ENCODE measurements at regions not wholly inside any gene's neighbourhood (a gene's known extent, or its start where the extent isn't known, plus 50 kb on each side); places are given as distances from the start of the nearest gene placed in this dataset.

GRCh38 chr10:113411456-113411855 lies 141.4 kb upstream of the HABP2 start:
- DNase-seq, result no peak
- H3K27ac ChIP-seq, result no peak overlapping the region
- H3K4me3 ChIP-seq, result no peak overlapping the region
- intact Hi-C loops (cut with DNase I), result no loop called here
- H3K4me1 ChIP-seq, result no peaks in the 10 kb centered on the region
- H3K27me3 ChIP-seq, result no peaks in the 10 kb centered on the region
- H3K36me3 ChIP-seq, result no peaks in the 10 kb centered on the region
- no peak for TF ChIP-seq POLR2A (IDR thresholded peaks at IDR 0.05)
- no peak for TF ChIP-seq EP300 (IDR thresholded peaks at IDR 0.05)
- no peak for TF ChIP-seq POLR2AphosphoS5 (IDR thresholded peaks at IDR 0.05)
- no peak for TF ChIP-seq CTCF (IDR thresholded peaks at IDR 0.05)
- WGBS, 2 donors, result 40 to 44% methylated on average over 5 of the region's 5 CpGs
- peaks cover 0 to 2% (median 0%) of the 10 kb centered on the region in 4 donors for H3K9me3 ChIP-seq

DNA sequence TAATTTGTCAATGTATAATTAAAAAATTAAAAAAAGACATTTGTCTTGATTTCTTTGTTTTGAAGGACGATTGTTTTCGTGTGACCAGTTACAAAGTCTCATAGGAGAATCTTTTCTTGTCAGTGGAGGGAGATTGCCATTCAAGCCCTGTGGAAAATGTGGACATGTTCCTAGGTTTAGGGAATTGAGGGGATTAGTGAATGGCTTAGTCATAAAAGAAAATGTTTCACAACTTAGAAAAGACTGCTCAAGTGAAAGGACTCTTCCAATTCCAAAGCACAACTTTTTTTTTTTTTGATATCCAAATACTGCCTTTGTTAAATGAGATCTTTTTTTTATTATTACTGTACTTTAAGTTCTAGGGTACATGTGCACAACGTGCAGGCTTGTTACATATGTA lies 140.7 kb upstream of the HABP2 start:
- 76 to 84% methylated on average over 3 of the region's 3 CpGs for WGBS, 2 donors
- Histone ChIP-seq H3K27me3 (no peaks in the 10 kb centered on the region), H3K27ac (no peak overlapping the region), H3K4me1 (no peaks in the 10 kb centered on the region), H3K36me3 (no peaks in the 10 kb centered on the region), H3K9me3 (peaks cover 0 to 2% (median 0%) of the 10 kb centered on the region in 4 donors), H3K4me3 (no peak overlapping the region)
- intact Hi-C loops (cut with DNase I), result no loop called here
- no peak for TF ChIP-seq POLR2A (IDR thresholded peaks at IDR 0.05)
- no peak for TF ChIP-seq EP300 (IDR thresholded peaks at IDR 0.05)
- TF ChIP-seq POLR2AphosphoS5 (IDR thresholded peaks at IDR 0.05), result no peak
- no peak for TF ChIP-seq CTCF (IDR thresholded peaks at IDR 0.05)
- DNase-seq, result no peak

DNA sequence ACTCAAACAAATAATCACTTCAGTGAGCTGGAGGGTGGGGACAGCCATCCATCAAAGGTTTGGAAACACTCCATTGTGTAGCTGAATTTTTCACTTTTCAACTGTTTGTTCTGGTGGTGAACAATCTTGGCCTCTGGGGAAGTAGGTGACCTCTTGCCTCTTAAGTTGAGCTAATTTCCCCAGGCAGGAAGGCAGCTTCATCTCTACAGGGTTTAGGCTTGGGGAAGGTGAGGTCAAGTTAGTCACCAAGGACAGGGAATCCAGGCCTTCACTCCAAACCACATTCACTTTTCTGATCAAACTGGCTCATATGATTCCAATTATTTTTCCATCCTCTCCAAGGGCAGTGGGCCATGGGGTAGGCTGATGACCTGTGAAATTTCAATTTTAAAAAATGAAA lies 138.3 kb upstream of the HABP2 start:
- Histone ChIP-seq H3K9me3 (peaks cover 0 to 4% (median under 1%) of the 10 kb centered on the region in 4 donors), H3K27me3 (no peaks in the 10 kb centered on the region), H3K4me3 (no peak overlapping the region), H3K36me3 (no peaks in the 10 kb centered on the region), H3K4me1 (no peaks in the 10 kb centered on the region), H3K27ac (no peak overlapping the region)
- no peak for TF ChIP-seq POLR2AphosphoS5 (IDR thresholded peaks at IDR 0.05)
- no peak for TF ChIP-seq POLR2A (IDR thresholded peaks at IDR 0.05)
- intact Hi-C loops (cut with DNase I), result no loop called here
- no peak for DNase-seq

- intact Hi-C loops (cut with DNase I), result no loop called here
- 59 to 69% methylated on average over 3 of the region's 3 CpGs for WGBS, 2 donors
- Histone ChIP-seq H3K4me1 (no peaks in the 10 kb centered on the region), H3K36me3 (no peaks in the 10 kb centered on the region), H3K9me3 (peaks cover 0 to 10% (median 3%) of the 10 kb centered on the region in 4 donors), H3K27me3 (no peaks in the 10 kb centered on the region), H3K27ac (no peak overlapping the region), H3K4me3 (no peak overlapping the region)
- DNase-seq, result no peak
- TF ChIP-seq POLR2AphosphoS5 (IDR thresholded peaks at IDR 0.05) (no peak), CTCF (IDR thresholded peaks at IDR 0.05) (no peak), POLR2A (IDR thresholded peaks at IDR 0.05) (no peak), EP300 (IDR thresholded peaks at IDR 0.05) (no peak)
Observed at GRCh38 chr10:113415246-113415645, 137.6 kb upstream of the HABP2 start.

GRCh38 chr10:113420057-113420732 lies 132.7 kb upstream of the HABP2 start:
- WGBS, 2 donors, result 67 to 86% methylated on average over 2 of the region's 2 CpGs
- intact Hi-C loops (cut with DNase I), result no loop called here
- H3K27me3 ChIP-seq, result no peaks in the 10 kb centered on the region
- peaks cover 0 to 8% (median 3%) of the 10 kb centered on the region in 4 donors for H3K9me3 ChIP-seq
- H3K27ac ChIP-seq, result no peak overlapping the region
- TF ChIP-seq POLR2AphosphoS5 (IDR thresholded peaks at IDR 0.05), result no peak
- TF ChIP-seq EP300 (IDR thresholded peaks at IDR 0.05), result no peak
- TF ChIP-seq CTCF (IDR thresholded peaks at IDR 0.05), result no peak
- TF ChIP-seq POLR2A (IDR thresholded peaks at IDR 0.05), result no peak
- no peak for DNase-seq
- no peaks in the 10 kb centered on the region for H3K36me3 ChIP-seq
- H3K4me3 ChIP-seq, result no peak overlapping the region
- no peaks in the 10 kb centered on the region for H3K4me1 ChIP-seq

Measured in sigmoid colon (tissue), 6 donors.